HepG2 (cell line): ENCODE measurements at regions not wholly inside any gene's neighbourhood (a gene's known extent, or its start where the extent isn't known, plus 50 kb on each side); places are given as distances from the start of the nearest gene placed in this dataset.

Source experiments
- ATAC-seq: fragments of 200-7000 bp; cut with Tn5 transposase; 3 replicates; pipeline ENCODE4 v1.9.1; 2020; ENCODE audit warnings: mild to moderate bottlenecking, moderate library complexity
- BruUV-seq: library from RNA; stranded (reverse); fragments of 400-500 nt; replicated peaks from 2 replicates; lab custom pipeline; 2021; lab: Mats Ljungman, UMichigan
- CTCF ChIA-PET: fragments of 300-600 bp; formaldehyde crosslinking; extraction: SDS; loops from one replicate; lab custom pipeline; 2021; ENCODE audit warnings: low total read pairs, inconsistent platforms, low intra/inter-chr PET ratio; lab: Yijun Ruan, JAX
- POLR2A ChIA-PET: fragments of 350-600 bp; sonication (Branson Sonifier 250); formaldehyde crosslinking; loops from one replicate; lab custom pipeline; 2020; ENCODE audit warnings: antibody characterized with exemption, inconsistent platforms; lab: Yijun Ruan, JAX
- DNase-seq: peaks from one replicate; pipeline ENCODE4 v3.0.0-alpha.2; 2015; ENCODE audit warnings: low spot score
- FAIRE-seq: peaks from 3 replicates; lab custom pipeline; 2011; peaks lifted over from hg19 to GRCh38; lab: Jason Lieb, UNC
- H2AFZ ChIP-seq: one replicate; pipeline ENCODE4 v1.6.1; 2011; ENCODE audit warnings: low read length, inconsistent platforms
- H3K27ac ChIP-seq: fragments of 300-600 bp; 3 replicates; pipeline ENCODE4 v1.8.0; 2011; ENCODE audit warnings: mixed run types, mild to moderate bottlenecking, mixed read lengths, low read length, inconsistent platforms; ENCODE audit not compliant: insufficient read depth; ENCODE audit errors: extremely low read length
- H3K27me3 ChIP-seq, 2 experiments: fragments of 200-600 bp in 1 of 2; 2 replicates in 1 of 2; 3 replicates in 1 of 2; pipeline versions ENCODE4 v1.6.0 to v1.8.0; 2011; ENCODE audit warnings: low read length in 2 of 2, mild to moderate bottlenecking in 2 of 2, moderate library complexity in 2 of 2, inconsistent platforms in 1 of 2; ENCODE audit not compliant: insufficient read depth in 2 of 2, control insufficient read depth in 1 of 2
- H3K36me3 ChIP-seq, 2 experiments: fragments of 200-600 bp in 1 of 2; replicated peaks in 1 of 2; 2 replicates in 1 of 2; 3 replicates in 1 of 2; pipeline versions ENCODE4 v1.5.1 to v1.8.0; 2011; ENCODE audit warnings: low read length in 2 of 2, inconsistent platforms in 1 of 2; ENCODE audit not compliant: insufficient read depth in 2 of 2, control insufficient read depth in 1 of 2
- H3K4me1 ChIP-seq: 2 replicates; pipeline ENCODE4 v1.5.1; 2012; ENCODE audit warnings: low read length, inconsistent platforms; ENCODE audit not compliant: insufficient read depth
- H3K4me2 ChIP-seq: 2 replicates; pipeline ENCODE4 v1.6.0; 2011; ENCODE audit warnings: low read depth, low read length, inconsistent platforms
- H3K4me3 ChIP-seq, 3 experiments: fragments of 200-600 bp in 1 of 3; sonication (generic), shearing (Covaris generic) in 1 of 3; replicated peaks in 1 of 3; 2 replicates each; pipeline ENCODE4 v1.5.1; 2011 to 2016; ENCODE audit warnings: low read length in 3 of 3, inconsistent platforms in 2 of 3, low read depth in 2 of 3, mild to moderate bottlenecking in 2 of 3, control low read depth in 1 of 3, mixed read lengths in 1 of 3; ENCODE audit not compliant: insufficient read depth in 1 of 3
- H3K79me2 ChIP-seq: one replicate; pipeline ENCODE4 v1.6.1; 2011; ENCODE audit warnings: low read length, inconsistent platforms; ENCODE audit not compliant: insufficient read depth
- H3K9ac ChIP-seq: 2 replicates; pipeline ENCODE4 v1.6.0; 2011; ENCODE audit warnings: mild to moderate bottlenecking, low read depth, low read length, inconsistent platforms; ENCODE audit not compliant: insufficient read depth
- H3K9me3 ChIP-seq: 2 replicates; pipeline ENCODE4 v1.5.1; 2012; ENCODE audit warnings: mild to moderate bottlenecking, low read length
- H4K20me1 ChIP-seq: 2 replicates; pipeline ENCODE4 v1.6.0; 2011; ENCODE audit warnings: inconsistent platforms, mild to moderate bottlenecking, low read length, moderate library complexity; ENCODE audit not compliant: insufficient read depth
- CTCF ChIP-seq: sonication (generic); formaldehyde crosslinking; IDR thresholded peaks from 2 replicates; pipeline ENCODE4 v1.5.0; 2020; ENCODE audit warnings: mild to moderate bottlenecking, missing genetic modification reagents, moderate library complexity
- IKZF5 ChIP-seq: IDR thresholded peaks from 2 replicates; pipeline ENCODE4 v1.6.1; 2018; ENCODE audit warnings: missing genetic modification reagents, mild to moderate bottlenecking, missing compliant biosample characterization
- ISX ChIP-seq: sonication (generic); formaldehyde crosslinking; conservative IDR thresholded peaks from 2 replicates; pipeline ENCODE4 v1.5.0; 2020; ENCODE audit warnings: missing genetic modification reagents
- KDM3A ChIP-seq: IDR thresholded peaks from 2 replicates; pipeline ENCODE4 v1.6.1; 2018; ENCODE audit warnings: low read depth, missing compliant biosample characterization
- MIXL1 ChIP-seq: IDR thresholded peaks from 2 replicates; pipeline ENCODE4 v1.6.1; 2016
- NRL ChIP-seq: sonication (generic); formaldehyde crosslinking; IDR thresholded peaks from 2 replicates; pipeline ENCODE4 v1.5.0; 2020; ENCODE audit warnings: missing genetic modification reagents, mild to moderate bottlenecking, moderate library complexity, borderline replicate concordance
- PCBP1 ChIP-seq: fragments of 200-400 bp; formaldehyde crosslinking; IDR thresholded peaks from 2 replicates; pipeline ENCODE4 v1.6.1; 2017; ENCODE audit warnings: mild to moderate bottlenecking, low read depth, low read length, borderline replicate concordance
- PHF5A ChIP-seq: IDR thresholded peaks from one replicate; pipeline ENCODE4 v1.6.1; 2018; ENCODE audit warnings: low read depth, missing genetic modification reagents; ENCODE audit not compliant: unreplicated experiment
- POGK ChIP-seq: sonication (generic); formaldehyde crosslinking; conservative IDR thresholded peaks from 2 replicates; pipeline ENCODE4 v1.8.0; 2022; ENCODE audit warnings: mild to moderate bottlenecking, moderate library complexity, missing genetic modification reagents
- RXRA ChIP-seq: sonication (generic); formaldehyde crosslinking; IDR thresholded peaks from 2 replicates; pipeline ENCODE4 v1.5.1; 2020; ENCODE audit warnings: missing genetic modification reagents
- SMC3 ChIP-seq: IDR thresholded peaks from 2 replicates; pipeline ENCODE4 v1.6.1; 2011; ENCODE audit warnings: low read length, improper control_type of control experiment
- TARDBP ChIP-seq: sonication (generic); formaldehyde crosslinking; IDR thresholded peaks from 2 replicates; pipeline ENCODE4 v1.8.0; 2022; ENCODE audit warnings: mild to moderate bottlenecking, missing genetic modification reagents
- TERF1 ChIP-seq: sonication (generic); formaldehyde crosslinking; IDR thresholded peaks from 2 replicates; pipeline ENCODE4 v1.8.0; 2022; ENCODE audit warnings: mild to moderate bottlenecking, missing genetic modification reagents, moderate library complexity
- TOPORS ChIP-seq: sonication (generic); formaldehyde crosslinking; IDR thresholded peaks from 2 replicates; pipeline ENCODE4 v1.8.0; 2023; ENCODE audit warnings: mild to moderate bottlenecking, missing genetic modification reagents
- ZFP36L1 ChIP-seq: sonication (generic); formaldehyde crosslinking; IDR thresholded peaks from 2 replicates; pipeline ENCODE4 v1.8.0; 2022; ENCODE audit warnings: mild to moderate bottlenecking, missing genetic modification reagents, moderate library complexity
- ZNF253 ChIP-seq: sonication (generic); formaldehyde crosslinking; IDR thresholded peaks from 2 replicates; pipeline ENCODE4 v1.8.0; 2022; ENCODE audit warnings: mild to moderate bottlenecking, missing genetic modification reagents, borderline replicate concordance
- ZNF556 ChIP-seq: sonication (generic); formaldehyde crosslinking; IDR thresholded peaks from 2 replicates; pipeline ENCODE4 v1.4.0; 2020; ENCODE audit warnings: mild to moderate bottlenecking, missing genetic modification reagents, borderline replicate concordance
- ZNF770 ChIP-seq: sonication (generic); formaldehyde crosslinking; IDR thresholded peaks from 2 replicates; pipeline ENCODE4 v1.5.0; 2020; ENCODE audit warnings: mild to moderate bottlenecking, missing genetic modification reagents
- WGBS: methylation state at CpG from one replicate; pipeline ENCODE4 v1.1.6; 2017; ENCODE audit warnings: low lambda C conversion rate; 5-methylcytosine and 5-hydroxymethylcytosine counted together
- in situ Hi-C: cut with HindIII; loops from 2 replicates; pipeline ENCODE4 v1.10.0; 2017; ENCODE audit warnings: low pct_unique_long_range_greater_than_20kb; ENCODE audit not compliant: extremely low pct_ligation_motif_present
- intact Hi-C: fragments of 100-400 bp; cut with micrococcal nuclease; formaldehyde crosslinking; loops from one replicate; pipeline ENCODE4 v1.10.0; 2022; ENCODE audit not compliant: unreplicated experiment

- ATAC-seq (peak; percentile 71), FAIRE-seq (no peak), DNase-seq (peak; percentile 7)
- no peaks in the 10 kb centered on the region for H3K79me2 ChIP-seq
- no peak overlapping the region for H3K4me2 ChIP-seq
- no peak overlapping the region for H3K4me3 ChIP-seq
- H3K27ac ChIP-seq: no peak overlapping the region
- no peaks in the 10 kb centered on the region for H3K36me3 ChIP-seq
- CTCF ChIA-PET: no interaction called here
- H3K9ac ChIP-seq: no peak overlapping the region
- no TSS peak for BruUV-seq
- intact Hi-C loops: loop anchor here (2.0 kb wide), 1 partner anchor 352 kb away; no protein-coding TSS in a partner anchor
- no peaks in the 10 kb centered on the region for H3K4me1 ChIP-seq
- no peaks in the 10 kb centered on the region; a peak in 2 of 5 replicates for H3K27me3 ChIP-seq
- WGBS: 50% methylated on average over 1 of the region's 1 CpG
- H2AFZ ChIP-seq: no peak overlapping the region
- in situ Hi-C loops: no loop called here
- H3K9me3 ChIP-seq: no peaks in the 10 kb centered on the region
- POLR2A ChIA-PET: no interaction called here
- H4K20me1 ChIP-seq: no peaks in the 10 kb centered on the region
- TF ChIP-seq KDM3A (no peak), SMC3 (peak; percentile 11; the same call in 1 of the 2 replicates), POGK (CRISPR knock-in tag) (no peak), NRL (CRISPR knock-in tag) (no peak), TARDBP (no peak), ZNF253 (no peak), ZFP36L1 (CRISPR knock-in tag) (no peak), ZNF770 (no peak), PCBP1 (no peak), CTCF (CRISPR knock-in tag) (peak; percentile 56), ZNF556 (CRISPR knock-in tag) (no peak), TOPORS (CRISPR knock-in tag) (no peak), PHF5A (CRISPR knock-in tag) (no peak), TERF1 (CRISPR knock-in tag) (no peak), MIXL1 (CRISPR knock-in tag) (no peak), ISX (CRISPR knock-in tag) (no peak), IKZF5 (no peak), RXRA (no peak)
Measured at GRCh38 chr5:74290634-74291241, 349.8 kb downstream of the ENC1 start.
